Activated effector memory CD4-positive, alpha-beta T cell treated with anti-CD3 and anti-CD28 coated beads, Interleukin-2, amount 50 U/mL, for 16 hours (primary cell): ENCODE measurements at regions not wholly inside any gene's neighbourhood (a gene's known extent, or its start where the extent isn't known, plus 50 kb on each side); places are given as distances from the start of the nearest gene placed in this dataset.

Source experiments
- DNase-seq: peaks from one replicate; pipeline ENCODE4 v3.0.0-alpha.2; 2020

DNA sequence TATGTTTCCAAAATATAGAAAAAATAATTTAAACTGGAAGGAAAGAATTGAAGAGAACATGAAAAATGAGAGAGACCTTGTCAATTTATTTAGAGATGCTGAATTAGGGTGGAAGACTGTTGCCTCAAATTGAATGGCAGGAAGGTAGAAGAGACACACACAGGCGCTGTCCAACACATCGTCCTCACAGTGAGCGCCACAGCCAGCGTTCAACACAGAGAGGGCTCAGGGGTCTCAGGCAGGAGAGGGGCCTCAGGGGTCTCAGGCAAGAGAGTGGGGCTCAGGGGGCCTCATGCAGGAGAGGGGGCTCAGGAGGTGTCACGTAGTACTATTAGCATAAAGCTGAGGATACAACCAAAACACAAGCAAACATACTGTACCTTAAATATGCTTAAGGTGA is 65.7 kb downstream of the TMEM18 start:
- no peak for DNase-seq

- no peak for DNase-seq
Observed at GRCh38 chr2:610491-610890, 66.7 kb downstream of the TMEM18 start.

GRCh38 chr2:609881-610280 is 67.3 kb downstream of the TMEM18 start:
- DNase-seq, result no peak

GRCh38 chr2:609449-609848 is 67.8 kb downstream of the TMEM18 start:
- DNase-seq, result no peak

GRCh38 chr2:608711-609110 is 68.5 kb downstream of the TMEM18 start:
- DNase-seq, result no peak

- no peak for DNase-seq
Observed at GRCh38 chr2:608297-608696, 68.9 kb downstream of the TMEM18 start.

DNA sequence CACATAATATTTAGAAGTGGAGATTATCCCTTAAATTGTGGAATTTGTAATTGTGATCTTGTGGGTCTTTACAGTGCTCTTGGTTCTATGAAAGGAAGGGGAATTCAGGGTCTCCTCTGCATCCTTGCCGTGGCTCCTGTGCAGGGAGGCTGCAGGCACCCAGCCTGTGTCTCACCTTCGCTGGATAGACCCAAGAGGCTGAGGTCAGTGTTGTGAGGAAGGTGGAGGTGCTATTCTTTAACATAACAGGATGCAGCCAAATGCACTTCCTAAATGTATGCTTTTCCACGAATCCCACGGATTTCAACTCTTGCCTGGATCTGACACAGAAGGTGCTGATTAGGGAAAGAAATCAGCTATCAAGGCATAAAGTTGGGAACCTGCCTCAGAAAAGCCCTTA is 69.5 kb downstream of the TMEM18 start:
- no peak for DNase-seq

DNA sequence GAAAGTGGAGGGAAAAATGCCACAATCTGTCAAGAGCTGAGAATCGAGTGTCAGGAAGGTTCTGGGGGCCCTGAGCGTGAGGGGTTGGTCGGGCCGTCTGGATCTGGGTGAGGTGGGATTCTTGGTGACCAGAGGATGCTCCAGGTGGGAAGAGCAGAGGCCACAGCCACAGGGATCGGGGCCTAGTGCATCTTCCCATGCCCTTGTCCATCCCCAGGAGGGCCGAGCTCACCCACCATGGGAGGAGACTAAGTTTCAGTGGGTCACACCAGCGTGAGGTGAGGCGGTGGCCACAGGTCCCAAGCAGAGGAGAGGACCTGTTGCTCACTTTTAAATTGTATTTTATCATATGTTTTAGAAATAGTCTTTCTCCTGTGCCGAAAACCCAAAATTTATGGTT is 70.0 kb downstream of the TMEM18 start:
- DNase-seq, result no peak

DNA sequence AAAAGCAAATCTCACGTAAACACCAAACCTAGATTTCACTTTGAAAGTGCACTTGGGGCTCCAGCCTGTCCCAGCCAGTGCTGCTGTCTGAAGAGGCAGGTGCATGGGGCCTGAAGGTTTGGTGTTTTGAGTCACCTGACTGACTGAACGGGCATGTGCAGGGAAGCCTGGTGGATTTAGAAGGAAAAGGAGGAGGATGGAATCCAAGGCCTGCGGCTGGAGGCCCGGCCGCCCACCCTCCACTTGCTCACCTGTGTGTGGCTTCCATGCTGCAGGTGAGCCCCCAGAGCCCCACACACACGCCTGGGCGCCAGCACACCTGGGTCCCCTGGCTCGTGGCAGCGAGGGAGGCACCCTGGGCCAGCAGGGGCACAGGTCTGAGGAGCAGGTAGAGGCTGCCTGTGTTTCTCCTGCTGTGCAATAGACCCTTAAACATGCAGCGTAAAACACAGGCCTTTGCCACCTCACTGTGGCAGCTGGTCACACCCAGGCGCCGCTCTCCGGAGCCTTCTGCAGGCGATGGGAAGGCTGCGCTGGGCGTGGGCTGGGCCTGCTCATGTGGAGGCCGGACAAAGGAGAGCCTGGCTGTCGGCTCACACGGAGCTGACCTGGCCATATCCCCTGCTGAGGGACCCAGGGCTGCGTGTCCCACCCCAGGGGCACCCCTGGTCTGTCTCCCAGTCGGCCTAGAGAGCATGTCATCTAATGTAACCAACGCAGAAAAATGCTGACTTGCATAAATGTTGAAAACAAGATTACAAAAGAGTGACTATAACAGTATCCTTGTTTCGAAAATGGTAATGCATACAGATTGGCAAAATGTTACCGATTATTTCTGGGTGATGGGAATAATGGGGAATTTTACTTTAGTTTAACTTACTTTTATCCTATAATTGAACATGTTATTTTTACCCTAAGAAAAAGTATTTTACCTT is 71.3 kb downstream of the TMEM18 start:
- DNase-seq, result no peak

DNA sequence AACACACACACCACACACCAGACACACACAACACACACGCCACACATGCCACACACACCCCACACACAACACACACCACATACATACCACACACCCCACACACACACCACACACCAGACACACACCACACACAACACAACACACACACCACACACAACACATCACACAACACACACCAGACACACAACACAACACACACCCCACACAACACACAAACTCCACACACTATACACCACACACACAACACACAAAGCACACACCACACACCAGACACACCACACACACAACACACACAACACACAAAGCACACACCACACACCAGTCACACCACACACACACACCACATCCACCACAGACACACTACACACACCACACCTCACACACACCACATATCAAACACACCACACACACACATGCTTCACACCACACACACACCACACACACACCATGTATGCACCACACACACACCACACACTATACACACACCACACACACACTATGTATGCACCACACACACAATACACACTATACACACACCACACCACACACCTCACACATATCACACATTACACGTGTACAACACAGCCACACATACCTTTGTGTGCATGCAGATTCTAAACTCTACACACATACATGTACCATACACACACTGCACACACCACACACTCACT is 72.2 kb downstream of the TMEM18 start:
- DNase-seq, result no peak

DNA sequence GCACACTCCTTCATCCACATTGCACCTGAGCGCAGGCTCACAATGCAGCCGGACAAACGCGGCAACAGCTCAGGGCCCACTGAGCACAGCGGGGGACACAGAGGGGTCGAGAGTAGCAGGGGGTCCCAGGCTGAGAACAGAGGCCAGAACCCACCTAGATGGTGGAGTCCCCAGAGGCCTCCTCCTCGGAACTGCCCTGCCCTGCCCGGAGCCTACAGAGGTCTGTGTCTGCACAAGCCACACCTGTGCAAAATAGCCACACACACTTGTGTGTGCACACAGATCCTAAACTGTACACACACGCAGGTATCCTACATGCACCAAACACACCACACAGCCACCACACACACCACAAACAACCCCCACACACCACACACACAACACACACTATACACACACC is 72.8 kb downstream of the TMEM18 start:
- DNase-seq, result no peak

- no peak for DNase-seq
Observed at GRCh38 chr2:603869-604268, 73.3 kb downstream of the TMEM18 start.

DNA sequence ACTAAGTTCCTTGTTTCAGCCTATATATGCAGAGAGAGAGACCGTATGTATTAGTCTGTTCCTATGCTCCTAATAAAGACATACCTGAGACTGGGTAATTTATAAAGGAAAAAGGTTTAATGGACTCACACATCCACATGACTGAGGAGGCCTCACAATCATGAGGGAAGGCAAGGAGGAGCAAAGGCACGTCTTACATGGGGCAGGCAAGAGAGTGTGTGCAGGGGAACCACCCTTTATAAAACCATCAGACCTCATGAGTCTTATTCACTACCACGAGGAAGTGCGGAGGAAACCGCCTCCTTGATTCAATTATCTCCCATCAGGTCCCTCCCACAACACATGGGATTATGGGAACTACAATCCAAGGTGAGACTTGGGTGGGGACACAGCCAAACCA is 73.8 kb downstream of the TMEM18 start:
- no peak for DNase-seq

- no peak for DNase-seq
Observed at GRCh38 chr2:602571-603359, 74.4 kb downstream of the TMEM18 start.

GRCh38 chr2:601806-602455 is 75.3 kb downstream of the TMEM18 start:
- no peak for DNase-seq

GRCh38 chr2:601387-601698 is 75.9 kb downstream of the TMEM18 start:
- DNase-seq, result no peak

GRCh38 chr2:600542-601386 is 76.4 kb downstream of the TMEM18 start:
- DNase-seq, result no peak

- no peak for DNase-seq
Observed at GRCh38 chr2:599601-600000, 77.6 kb downstream of the TMEM18 start.

DNA sequence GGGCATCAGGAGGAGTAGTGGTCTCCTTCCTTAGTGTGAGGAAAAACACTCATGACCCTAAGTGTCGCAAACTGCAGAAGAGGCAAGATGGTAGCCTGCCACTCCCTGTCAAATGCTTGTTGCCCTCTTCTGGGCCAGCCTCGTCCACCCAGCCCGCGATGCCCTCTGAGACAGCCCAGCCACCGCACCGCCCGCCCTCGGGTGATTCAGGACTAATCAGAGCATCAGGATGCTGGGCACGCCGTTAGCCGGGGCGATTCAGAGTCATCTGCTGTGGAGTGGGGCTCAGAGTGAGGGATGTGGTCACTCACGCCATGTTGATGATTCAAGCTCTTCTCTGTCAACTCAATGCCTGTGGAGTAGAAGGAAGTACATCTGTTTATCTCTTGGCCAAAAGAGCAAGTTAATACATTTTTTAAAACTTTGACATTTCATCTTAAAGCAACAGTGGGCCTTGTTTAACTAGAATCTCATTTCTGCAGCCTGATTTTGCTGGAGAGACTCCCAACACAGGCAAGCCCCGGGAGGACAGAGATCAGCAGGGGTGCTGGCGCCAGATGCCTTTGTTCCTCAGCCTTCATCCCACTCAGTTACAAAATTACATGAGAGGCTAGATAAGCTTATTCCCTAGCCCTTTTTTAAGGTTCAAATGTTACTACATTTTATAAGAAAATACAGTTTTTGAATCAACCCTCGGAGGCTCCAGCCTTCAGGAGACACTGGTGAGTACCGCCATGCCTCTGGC is 79.0 kb downstream of the TMEM18 start:
- DNase-seq, result no peak

- DNase-seq, result no peak
Observed at GRCh38 chr2:595831-596592, 81.2 kb downstream of the TMEM18 start.
